IMR-90 (cell line): ENCODE measurements at regions not wholly inside any gene's neighbourhood (a gene's known extent, or its start where the extent isn't known, plus 50 kb on each side); places are given as distances from the start of the nearest gene placed in this dataset.

Experiments
- ATAC-seq: fragments of 200-7000 bp; cut with Tn5 transposase; 2 replicates; pipeline ENCODE4 v1.9.1; 2020; ENCODE audit warnings: low read depth, mild to moderate bottlenecking, moderate library complexity
- BruUV-seq: library from RNA; stranded (reverse); fragments of 400-500 nt; replicated peaks from 2 replicates; lab custom pipeline; 2021; lab: Mats Ljungman, UMichigan
- CTCF ChIA-PET: fragments of 300-600 bp; formaldehyde crosslinking; extraction: SDS; loops from one replicate; lab custom pipeline; 2021; ENCODE audit warnings: antibody characterized with exemption; lab: Yijun Ruan, JAX
- POLR2A ChIA-PET: fragments of 300-600 bp; sonication (Branson Sonifier 250); formaldehyde crosslinking; loops from one replicate; lab custom pipeline; 2022; ENCODE audit warnings: antibody characterized with exemption; ENCODE audit not compliant: unreplicated experiment; lab: Charles Lee
- DNase-seq: peaks from one replicate; pipeline ENCODE4 v3.0.0; 2013
- H2AFZ ChIP-seq: replicated peaks from 2 replicates; pipeline ENCODE3; 2013; ENCODE audit warnings: low read length, mild to moderate bottlenecking; ENCODE audit not compliant: poor library complexity
- H2AK5ac ChIP-seq: 2 replicates; pipeline ENCODE4 v1.6.1; 2013; ENCODE audit warnings: low read depth, low read length, inconsistent platforms
- H2AK9ac ChIP-seq: replicated peaks from 2 replicates; pipeline ENCODE3; 2013; ENCODE audit warnings: mild to moderate bottlenecking, low read depth, low read length, moderate library complexity; ENCODE audit not compliant: poor library complexity
- H2BK120ac ChIP-seq: 2 replicates; pipeline ENCODE4 v1.6.1; 2013; ENCODE audit warnings: low read depth, low read length, inconsistent platforms
- H2BK15ac ChIP-seq: 3 replicates; pipeline ENCODE4 v1.6.1; 2013; ENCODE audit warnings: low read depth, low read length, inconsistent platforms
- H2BK20ac ChIP-seq: 2 replicates; pipeline ENCODE4 v1.6.1; 2013; ENCODE audit warnings: low read depth, mild to moderate bottlenecking, inconsistent platforms, low read length, moderate library complexity
- H2BK5ac ChIP-seq: 2 replicates; pipeline ENCODE4 v1.6.1; 2013; ENCODE audit warnings: mild to moderate bottlenecking, low read depth, low read length, inconsistent platforms; ENCODE audit not compliant: poor library complexity, severe bottlenecking
- H3K14ac ChIP-seq: replicated peaks from 2 replicates; pipeline ENCODE4 v1.6.1; 2013; ENCODE audit warnings: low read depth, low read length, inconsistent platforms
- H3K18ac ChIP-seq: 2 replicates; pipeline ENCODE4 v1.6.1; 2013; ENCODE audit warnings: low read depth, low read length, control low read depth
- H3K23ac ChIP-seq: 2 replicates; pipeline ENCODE4 v1.6.1; 2013; ENCODE audit warnings: low read depth, low read length, inconsistent platforms
- H3K27ac ChIP-seq: 2 replicates; pipeline ENCODE4 v1.5.1; 2013; ENCODE audit warnings: mild to moderate bottlenecking, control low read depth, low read length; ENCODE audit not compliant: insufficient read depth
- H3K27me3 ChIP-seq: 2 replicates; pipeline ENCODE4 v1.6.1; 2013; ENCODE audit warnings: low read length; ENCODE audit not compliant: control insufficient read depth, insufficient read depth
- H3K36me3 ChIP-seq: 2 replicates; pipeline ENCODE4 v1.6.1; 2013; ENCODE audit warnings: low read length, mixed read lengths; ENCODE audit not compliant: control insufficient read depth, insufficient read depth
- H3K4ac ChIP-seq: 2 replicates; pipeline ENCODE4 v1.6.1; 2013; ENCODE audit warnings: low read depth, low read length, inconsistent platforms
- H3K4me1 ChIP-seq: 2 replicates; pipeline ENCODE4 v1.6.1; 2013; ENCODE audit warnings: low read length, mixed read lengths; ENCODE audit not compliant: control insufficient read depth, insufficient read depth
- H3K4me2 ChIP-seq: 2 replicates; pipeline ENCODE4 v1.6.1; 2013; ENCODE audit warnings: low read depth, mild to moderate bottlenecking, control low read depth, low read length, moderate library complexity
- H3K4me3 ChIP-seq: 2 replicates; pipeline ENCODE4 v1.5.1; 2013; ENCODE audit warnings: low read depth, mild to moderate bottlenecking, control low read depth, low read length, moderate library complexity; ENCODE audit not compliant: insufficient read depth
- H3K56ac ChIP-seq: 2 replicates; pipeline ENCODE4 v1.6.1; 2013; ENCODE audit warnings: low read length, inconsistent platforms; ENCODE audit not compliant: insufficient read depth; ENCODE audit errors: extremely low read depth
- H3K79me1 ChIP-seq, 2 experiments: 2 replicates each; pipeline ENCODE4 v1.6.1; 2013; ENCODE audit warnings: low read length in 2 of 2, inconsistent platforms in 1 of 2, low read depth in 1 of 2
- H3K9ac ChIP-seq: 2 replicates; pipeline ENCODE4 v1.6.1; 2013; ENCODE audit warnings: low read depth, low read length, control low read depth
- H3K9me1 ChIP-seq: 2 replicates; pipeline ENCODE4 v1.6.1; 2013; ENCODE audit warnings: low read length, inconsistent platforms; ENCODE audit not compliant: insufficient read depth
- H3K9me3 ChIP-seq: 2 replicates; pipeline ENCODE4 v1.6.1; 2013; ENCODE audit warnings: low read length; ENCODE audit not compliant: control insufficient read depth, insufficient read depth
- H4K20me1 ChIP-seq: 2 replicates; pipeline ENCODE4 v1.6.1; 2013; ENCODE audit warnings: low read length, inconsistent platforms; ENCODE audit not compliant: insufficient read depth
- H4K5ac ChIP-seq: 2 replicates; pipeline ENCODE4 v1.6.1; 2013; ENCODE audit warnings: mild to moderate bottlenecking, low read depth, low read length, control low read depth
- H4K8ac ChIP-seq, 2 experiments: 2 replicates each; pipeline ENCODE4 v1.6.1; 2013; ENCODE audit warnings: low read depth in 2 of 2, low read length in 2 of 2, control low read depth in 1 of 2, inconsistent platforms in 1 of 2
- H4K91ac ChIP-seq: 2 replicates; pipeline ENCODE4 v1.6.1; 2013; ENCODE audit warnings: low read depth, low read length, inconsistent platforms; ENCODE audit not compliant: insufficient read depth
- CEBPB ChIP-seq: IDR thresholded peaks from 2 replicates; pipeline ENCODE4 v1.6.1; 2012; ENCODE audit warnings: low read depth, low read length, improper control_type of control experiment
- CHD1 ChIP-seq: IDR thresholded peaks from 2 replicates; pipeline ENCODE4 v1.6.1; 2012; ENCODE audit warnings: low read depth, low read length, improper control_type of control experiment
- ELK1 ChIP-seq: fragments of 150-350 bp; IDR thresholded peaks from 2 replicates; pipeline ENCODE4 v1.6.1; 2016; ENCODE audit warnings: low read depth, mild to moderate bottlenecking, low read length, moderate library complexity, borderline replicate concordance
- MAFK ChIP-seq: IDR thresholded peaks from 2 replicates; pipeline ENCODE4 v1.6.1; 2012; ENCODE audit warnings: low read depth, low read length, improper control_type of control experiment
- RAD21 ChIP-seq: IDR thresholded peaks from 2 replicates; pipeline ENCODE4 v1.6.1; 2012; ENCODE audit warnings: low read length, improper control_type of control experiment
- RFX5 ChIP-seq: IDR thresholded peaks from 2 replicates; pipeline ENCODE4 v1.8.0; 2012; ENCODE audit warnings: low read depth, mild to moderate bottlenecking, low read length, moderate library complexity
- WGBS, 2 experiments: methylation state at CpG; one replicate each; pipeline versions ENCODE4 v1.1.5 to v1.1.7; 2013; ENCODE audit warnings: missing lambda C conversion rate in 2 of 2; ENCODE audit not compliant: insufficient read length in 1 of 2; ENCODE audit errors: extremely low coverage in 2 of 2; 5-methylcytosine and 5-hydroxymethylcytosine counted together
- dilution Hi-C: fragments of 300-500 bp; cut with HindIII; formaldehyde crosslinking; loops from one replicate; pipeline ENCODE4 v1.14.3; 2018; ENCODE audit warnings: low sequenced_read_pairs; ENCODE audit not compliant: unreplicated experiment
- in situ Hi-C: fragments of 300-500 bp; cut with MboI; formaldehyde crosslinking; loops from 3 replicates; pipeline ENCODE4 v1.14.3; 2019; ENCODE audit warnings: low sequenced_read_pairs, inconsistent platforms, mixed read lengths
- intact Hi-C: fragments of 100-400 bp; cut with micrococcal nuclease; formaldehyde crosslinking; loops from 2 replicates; pipeline ENCODE4 v1.10.0; 2022

GRCh38 chr7:17466216-17466615 is 167.8 kb downstream of the AHR start:
- dilution Hi-C loops, result no loop called here
- CTCF ChIA-PET, result no interaction called here
- H3K18ac ChIP-seq, result no peak overlapping the region
- H3K23ac ChIP-seq, result no peak overlapping the region
- no peak overlapping the region for H2BK5ac ChIP-seq
- in situ Hi-C loops, result no loop called here
- no peak overlapping the region for H2BK15ac ChIP-seq
- DNase-seq (no peak), ATAC-seq (no peak)
- H4K20me1 ChIP-seq, result no peaks in the 10 kb centered on the region
- H3K36me3 ChIP-seq, result no peaks in the 10 kb centered on the region
- intact Hi-C loops, result loop anchor here (5.0 kb wide), 1 partner anchor 46 kb away; no protein-coding TSS in a partner anchor
- H2BK120ac ChIP-seq, result no peak overlapping the region
- H3K56ac ChIP-seq, result no peak overlapping the region
- H2AFZ ChIP-seq, result no peak overlapping the region
- TF ChIP-seq RAD21 (no peak), MAFK (no peak), ELK1 (no peak), RFX5 (no peak), CHD1 (no peak), CEBPB (no peak)
- no peaks in the 10 kb centered on the region for H3K9me1 ChIP-seq
- no peaks in the 10 kb centered on the region for H3K27me3 ChIP-seq
- H3K4me1 ChIP-seq, result no peaks in the 10 kb centered on the region
- no peak overlapping the region for H3K9ac ChIP-seq
- H4K8ac ChIP-seq, result no peak overlapping the region
- H3K9me3 ChIP-seq, result no peaks in the 10 kb centered on the region
- no peak overlapping the region for H3K4me3 ChIP-seq
- no peak overlapping the region for H3K27ac ChIP-seq
- WGBS, 2 experiments, result 45% methylated on average over 2 of the region's 7 CpGs; no CpG with 5 or more reads in 1 of the 2 experiments
- no peak overlapping the region for H3K4me2 ChIP-seq
- H3K79me1 ChIP-seq, result no peaks in the 10 kb centered on the region
- H2BK20ac ChIP-seq, result no peak overlapping the region
- no peak overlapping the region for H4K91ac ChIP-seq
- POLR2A ChIA-PET, result no interaction called here
- BruUV-seq, result no TSS peak
- H2AK5ac ChIP-seq, result no peak overlapping the region
- H3K4ac ChIP-seq, result no peak overlapping the region
- no peak overlapping the region for H2AK9ac ChIP-seq
- no peak overlapping the region for H3K14ac ChIP-seq
- H4K5ac ChIP-seq, result no peak overlapping the region
